Kidney capillary endothelial cell (primary cell): ENCODE measurements at regions not wholly inside any gene's neighbourhood (a gene's known extent, or its start where the extent isn't known, plus 50 kb on each side); places are given as distances from the start of the nearest gene placed in this dataset.

ENCODE experiments used
- DNase-seq: peaks from one replicate; pipeline ENCODE4 v3.0.0-alpha.2; 2018; ENCODE audit warnings: low spot score

DNA sequence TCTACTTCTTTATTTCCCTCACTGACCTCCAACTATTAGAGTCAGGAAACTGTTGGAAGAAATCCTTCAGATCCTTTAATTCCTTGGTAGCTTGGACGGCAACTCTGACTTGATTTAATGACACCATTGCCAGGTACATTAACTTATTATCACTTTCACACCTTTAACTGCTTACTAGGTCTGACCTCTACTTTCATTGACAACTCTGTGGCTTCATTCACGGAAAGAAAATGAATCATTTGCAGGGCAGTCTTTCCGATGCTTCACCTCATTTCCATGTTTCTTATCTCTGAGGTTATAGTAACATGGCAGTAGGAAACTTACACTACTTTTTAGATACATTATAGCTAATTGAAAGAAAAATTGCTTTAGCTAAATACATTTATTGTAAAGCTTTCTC lies 82.6 kb upstream of the PDGFD start:
- DNase-seq = no peak

DNA sequence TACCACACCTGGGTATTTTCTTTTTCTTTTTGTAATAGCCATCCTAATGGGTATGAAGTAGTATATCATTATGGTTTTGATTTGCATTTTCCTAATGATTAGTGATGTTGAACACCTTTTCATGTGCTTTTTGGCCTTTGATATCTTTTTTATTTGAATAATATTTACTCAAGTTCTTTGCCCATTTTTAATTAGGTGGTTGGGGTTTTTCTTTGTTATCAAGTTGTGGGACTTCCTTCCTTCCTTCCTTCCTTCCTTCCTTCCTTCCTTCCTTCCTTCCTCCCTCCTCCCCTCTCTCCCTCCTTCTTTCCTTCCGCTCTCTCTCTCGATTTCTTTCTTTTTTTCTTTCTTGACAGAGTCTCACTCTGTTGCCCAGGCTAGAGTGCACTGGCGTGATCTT lies 75.0 kb upstream of the PDGFD start:
- DNase-seq = no peak

DNA sequence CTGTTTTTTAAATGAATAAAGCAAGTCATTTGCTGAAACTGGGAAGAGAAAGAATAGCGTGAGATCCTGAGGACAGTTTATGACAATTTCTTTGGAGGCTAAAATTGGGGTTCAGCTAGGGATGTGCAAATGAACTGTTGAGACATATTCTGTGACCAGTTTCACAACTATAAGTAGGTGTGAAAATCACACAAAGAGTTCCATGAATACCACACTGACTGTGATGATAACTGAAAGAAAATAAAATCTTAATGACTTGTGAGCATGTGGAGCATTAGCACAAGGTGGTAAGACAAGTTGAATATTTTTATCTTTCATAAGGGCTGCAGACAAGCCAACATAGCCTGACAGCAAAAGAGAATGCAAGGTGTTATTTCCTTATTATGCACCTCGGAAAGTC lies 61.1 kb upstream of the PDGFD start:
- DNase-seq = no peak

GRCh38 chr11:104222464-104222863 lies 58.5 kb upstream of the PDGFD start:
- DNase-seq = no peak

DNA sequence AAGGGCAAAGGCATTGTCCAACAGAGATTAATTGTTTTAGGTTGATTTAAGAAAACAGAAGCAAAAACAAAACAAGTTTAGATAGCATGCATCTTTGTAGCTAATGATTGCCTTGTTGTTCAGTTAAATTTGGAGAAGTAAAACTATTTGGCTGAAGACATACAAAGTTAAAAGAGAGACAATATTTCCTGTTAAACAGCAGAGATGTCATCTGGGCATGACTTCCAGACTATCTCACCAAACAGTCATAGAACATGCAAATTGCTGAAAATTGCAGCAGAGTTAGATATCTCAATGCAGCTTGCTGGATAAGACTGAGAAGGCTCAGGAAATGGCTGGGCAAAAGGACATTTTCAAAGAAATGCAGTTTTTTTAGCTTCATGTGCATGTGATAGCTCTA lies 57.5 kb upstream of the PDGFD start:
- DNase-seq = no peak

DNA sequence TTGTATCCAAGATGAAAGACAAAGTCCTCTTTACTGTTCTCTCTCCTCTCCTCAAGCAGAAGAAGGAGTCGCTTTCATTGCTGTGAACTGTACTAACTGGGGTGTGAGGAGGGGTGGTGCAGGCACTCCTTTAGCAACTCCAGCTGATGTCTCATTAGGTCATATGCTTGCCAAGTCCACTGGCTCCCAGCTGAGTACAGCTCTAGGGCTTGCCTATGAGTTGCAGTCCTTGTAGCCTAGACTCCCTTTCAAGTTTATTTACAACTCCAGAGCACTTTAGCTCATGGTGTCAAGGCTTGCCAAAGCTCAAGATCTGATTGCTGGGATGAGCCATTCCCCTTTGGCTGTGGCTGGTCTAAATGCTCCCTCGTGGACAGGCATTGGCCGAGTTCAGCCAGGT lies 55.1 kb upstream of the PDGFD start:
- no peak for DNase-seq

DNA sequence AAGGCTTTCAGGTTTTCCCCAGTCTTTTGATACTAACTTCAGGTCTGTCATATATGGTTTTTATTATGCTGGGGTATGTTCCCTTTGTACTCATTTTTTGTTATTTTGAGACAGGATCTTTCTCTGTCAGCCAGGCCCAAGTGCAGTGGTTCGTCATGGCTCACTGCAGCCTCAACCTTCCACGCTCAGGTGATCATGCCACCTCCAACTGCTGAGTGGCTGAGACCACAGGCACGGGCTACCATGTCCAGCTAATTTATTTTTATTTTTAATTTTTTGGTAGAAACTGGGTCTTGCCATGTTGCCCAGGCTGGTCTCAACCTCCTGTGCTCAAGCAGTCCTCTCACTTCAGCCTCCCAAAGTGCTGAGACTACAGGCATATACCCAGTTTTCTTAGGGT lies 50.6 kb upstream of the PDGFD start:
- no peak for DNase-seq
